Ascending aorta (tissue), 2 donors: ENCODE measurements at regions not wholly inside any gene's neighbourhood (a gene's known extent, or its start where the extent isn't known, plus 50 kb on each side); places are given as distances from the start of the nearest gene placed in this dataset.

Experiments
- DNase-seq, 2 donors: peaks; one replicate each; pipeline ENCODE4 v3.0.0-alpha.2; 2019; ENCODE audit warnings: low spot score in 2 of 2
- H3K27ac ChIP-seq, 2 donors: fragments of 200-600 bp; sonication (generic); one replicate each; pipeline ENCODE4 v1.5.1; 2016 to 2017; ENCODE audit warnings: mild to moderate bottlenecking in 1 of 2
- H3K27me3 ChIP-seq: fragments of 200-600 bp; sonication (generic); one replicate; pipeline ENCODE4 v1.5.1; 2017
- H3K36me3 ChIP-seq, 2 donors: fragments of 200-600 bp; sonication (generic); one replicate each; pipeline ENCODE4 v1.5.1; 2016
- H3K4me1 ChIP-seq, 2 donors: fragments of 200-600 bp; sonication (generic); one replicate each; pipeline ENCODE4 v1.5.1; 2016 to 2017; ENCODE audit warnings: mild to moderate bottlenecking in 1 of 2
- H3K4me3 ChIP-seq, 2 donors: fragments of 200-600 bp; sonication (generic); one replicate each; pipeline ENCODE4 v1.5.1; 2016 to 2017; ENCODE audit warnings: mild to moderate bottlenecking in 1 of 2
- H3K9me3 ChIP-seq, 2 donors: fragments of 200-600 bp; sonication (generic); one replicate each; pipeline ENCODE4 v1.5.1; 2016
- CTCF ChIP-seq, 3 experiments: fragments of 200-600 bp in 2 of 3; fragments of 450-650 bp in 1 of 3; sonication (generic) in 2 of 3; IDR thresholded peaks; one replicate each; pipeline ENCODE4 v1.5.1; 2016 to 2019; ENCODE audit warnings: antibody characterized with exemption in 3 of 3, mild to moderate bottlenecking in 1 of 3, moderate library complexity in 1 of 3
- intact Hi-C: fragments of 100-400 bp; cut with DNase I; formaldehyde crosslinking; loops from one replicate; pipeline ENCODE4 v1.15.1; 2023

GRCh38 chr5:12794476-12795332, 890.5 kb upstream of the CTNND2 start:
- no peak for DNase-seq
- no peaks in the 10 kb centered on the region for H3K4me1 ChIP-seq
- intact Hi-C loops: no loop called here
- TF ChIP-seq CTCF (IDR thresholded peaks at IDR 0.05): no peak
- H3K27me3 ChIP-seq: no peaks in the 10 kb centered on the region
- H3K4me3 ChIP-seq: no peak overlapping the region
- no peaks in the 10 kb centered on the region for H3K9me3 ChIP-seq
- no peak overlapping the region for H3K27ac ChIP-seq
- no peaks in the 10 kb centered on the region for H3K36me3 ChIP-seq

- H3K27ac ChIP-seq: no peak overlapping the region
- H3K4me3 ChIP-seq: no peak overlapping the region
- H3K27me3 ChIP-seq: no peaks in the 10 kb centered on the region
- TF ChIP-seq CTCF (IDR thresholded peaks at IDR 0.05): no peak
- DNase-seq: no peak
- H3K4me1 ChIP-seq: no peaks in the 10 kb centered on the region
- intact Hi-C loops: no loop called here
- H3K36me3 ChIP-seq: no peaks in the 10 kb centered on the region
- H3K9me3 ChIP-seq: no peaks in the 10 kb centered on the region
These were observed 889.1 kb upstream of the CTNND2 start for GRCh38 chr5:12793373-12793772.

- H3K27ac ChIP-seq: no peak overlapping the region
These were observed 876.3 kb upstream of the CTNND2 start for GRCh38 chr5:12780536-12780935.

DNA sequence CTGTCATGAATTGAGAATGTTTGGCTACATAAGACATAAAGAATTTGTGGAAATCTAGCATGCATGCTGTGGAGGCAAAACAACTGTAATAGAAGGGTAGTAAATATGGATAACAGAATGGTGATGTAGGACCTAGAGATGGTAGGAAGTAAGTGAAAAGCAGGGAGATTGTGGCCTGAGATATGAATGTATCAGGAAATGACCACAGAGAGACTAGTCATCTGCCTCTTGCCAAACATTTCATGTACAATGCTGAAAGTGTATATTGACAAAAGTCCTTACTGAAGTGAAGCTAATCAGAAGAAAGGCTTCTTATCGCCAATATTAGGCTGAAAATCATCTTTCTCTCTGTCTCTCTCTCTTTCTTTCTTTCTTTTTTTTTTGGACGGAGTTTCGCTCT, 873.1 kb upstream of the CTNND2 start:
- Histone ChIP-seq H3K9me3 (no peaks in the 10 kb centered on the region), H3K36me3 (no peaks in the 10 kb centered on the region), H3K27me3 (no peaks in the 10 kb centered on the region), H3K27ac (no peak overlapping the region), H3K4me1 (no peaks in the 10 kb centered on the region), H3K4me3 (no peak overlapping the region)
- no peak for DNase-seq
- TF ChIP-seq CTCF (IDR thresholded peaks at IDR 0.05): no peak
- intact Hi-C loops: no loop called here

More at GRCh38 chr5:12780536-12780935, 876.3 kb upstream of the CTNND2 start:
- Histone ChIP-seq H3K4me3 (no peak overlapping the region), H3K4me1 (no peaks in the 10 kb centered on the region), H3K27me3 (no peaks in the 10 kb centered on the region), H3K9me3 (no peaks in the 10 kb centered on the region), H3K36me3 (no peaks in the 10 kb centered on the region)
- DNase-seq: no peak
- TF ChIP-seq CTCF (IDR thresholded peaks at IDR 0.05): no peak
- intact Hi-C loops: no loop called here

- Histone ChIP-seq H3K4me1 (no peaks in the 10 kb centered on the region), H3K27ac (no peak overlapping the region), H3K27me3 (no peaks in the 10 kb centered on the region), H3K4me3 (no peak overlapping the region), H3K36me3 (no peaks in the 10 kb centered on the region), H3K9me3 (no peaks in the 10 kb centered on the region)
- no peak for TF ChIP-seq CTCF (IDR thresholded peaks at IDR 0.05)
- intact Hi-C loops: no loop called here
- no peak for DNase-seq
These were observed 868.0 kb upstream of the CTNND2 start for GRCh38 chr5:12772276-12772675.
